Keratinocyte (primary cell): ENCODE measurements at regions not wholly inside any gene's neighbourhood (a gene's known extent, or its start where the extent isn't known, plus 50 kb on each side); places are given as distances from the start of the nearest gene placed in this dataset.
"Not testable (repeated sequence)": the region's sequence is repeated elsewhere in the genome, so short reads cannot be mapped to it uniquely, and the experiment has no call there.

Source experiments
- CTCF ChIP-seq, 3 experiments: IDR thresholded peaks in 1 of 3; conservative IDR thresholded peaks in 1 of 3; optimal IDR thresholded peaks in 1 of 3; 2 replicates in 2 of 3; 3 replicates in 1 of 3; pipeline versions ENCODE3 to v1.5.1; 2011; ENCODE audit warnings: low read length in 3 of 3, mild to moderate bottlenecking in 3 of 3, moderate library complexity in 2 of 3, control low read depth in 1 of 3, inconsistent platforms in 1 of 3; ENCODE audit not compliant: insufficient read depth in 2 of 3; ENCODE audit errors: extremely low read depth in 1 of 3
- EZH2 ChIP-seq: IDR thresholded peaks from one replicate; pipeline ENCODE4 v1.6.1; 2012; ENCODE audit warnings: inconsistent platforms, mild to moderate bottlenecking, low read length, moderate library complexity

- TF ChIP-seq CTCF (optimal IDR thresholded peaks at IDR 0.05 in 1 of 3, IDR thresholded peaks at IDR 0.05 in 1 of 3, conservative IDR thresholded peaks at IDR 0.05 in 1 of 3; ENCODE audit: extremely low read depth in 1 of 3, insufficient read depth in 2 of 3, low read length in 3 of 3); EZH2: not testable (repeated sequence)
Observed at GRCh38 chr20:26073972-26074371, 377.3 kb upstream of the ZNF337 start.
